Calu3 (cell line): ENCODE measurements at regions not wholly inside any gene's neighbourhood (a gene's known extent, or its start where the extent isn't known, plus 50 kb on each side); places are given as distances from the start of the nearest gene placed in this dataset.

Source experiments
- BruUV-seq: library from RNA; stranded (reverse); fragments of 400-500 nt; replicated peaks from 2 replicates; lab custom pipeline; 2021; lab: Mats Ljungman, UMichigan
- CTCF ChIA-PET: fragments of 300-600 bp; sonication (Branson Sonifier 250); formaldehyde crosslinking; loops from one replicate; lab custom pipeline; 2022; ENCODE audit warnings: antibody characterized with exemption; lab: Charles Lee
- DNase-seq: peaks from one replicate; pipeline ENCODE4 v3.0.0; 2022
- H3K27ac Mint-ChIP-seq: one replicate; pipeline ENCODE4 v1.8.0; 2022; ENCODE audit warnings: mixed read lengths; ENCODE audit not compliant: unreplicated experiment
- H3K27me3 Mint-ChIP-seq: one replicate; pipeline ENCODE4 v1.8.0; 2022; ENCODE audit warnings: mixed read lengths; ENCODE audit not compliant: unreplicated experiment
- H3K36me3 Mint-ChIP-seq: one replicate; pipeline ENCODE4 v1.8.0; 2022; ENCODE audit warnings: mild to moderate bottlenecking, moderate library complexity, mixed read lengths; ENCODE audit not compliant: insufficient read depth, unreplicated experiment
- H3K4me1 Mint-ChIP-seq: one replicate; pipeline ENCODE4 v1.8.0; 2022; ENCODE audit warnings: mild to moderate bottlenecking, low read depth, mixed read lengths; ENCODE audit not compliant: unreplicated experiment
- H3K4me3 Mint-ChIP-seq: one replicate; pipeline ENCODE4 v1.8.0; 2022; ENCODE audit warnings: mild to moderate bottlenecking, low read depth, moderate library complexity, mixed read lengths; ENCODE audit not compliant: unreplicated experiment
- H3K9me3 Mint-ChIP-seq: one replicate; pipeline ENCODE4 v1.8.0; 2022; ENCODE audit warnings: low read depth, mixed read lengths; ENCODE audit not compliant: unreplicated experiment
- intact Hi-C: fragments of 100-400 bp; cut with micrococcal nuclease; formaldehyde crosslinking; loops from one replicate; pipeline ENCODE4 v1.10.0; 2022; ENCODE audit not compliant: unreplicated experiment
- TF ChIP-seq, protein P1 (sequence below): fragments of 200-600 bp; IDR thresholded peaks from one replicate; pipeline ENCODE4 v1.8.0; 2022; ENCODE audit warnings: antibody characterized with exemption; ENCODE audit not compliant: unreplicated experiment

DNA sequence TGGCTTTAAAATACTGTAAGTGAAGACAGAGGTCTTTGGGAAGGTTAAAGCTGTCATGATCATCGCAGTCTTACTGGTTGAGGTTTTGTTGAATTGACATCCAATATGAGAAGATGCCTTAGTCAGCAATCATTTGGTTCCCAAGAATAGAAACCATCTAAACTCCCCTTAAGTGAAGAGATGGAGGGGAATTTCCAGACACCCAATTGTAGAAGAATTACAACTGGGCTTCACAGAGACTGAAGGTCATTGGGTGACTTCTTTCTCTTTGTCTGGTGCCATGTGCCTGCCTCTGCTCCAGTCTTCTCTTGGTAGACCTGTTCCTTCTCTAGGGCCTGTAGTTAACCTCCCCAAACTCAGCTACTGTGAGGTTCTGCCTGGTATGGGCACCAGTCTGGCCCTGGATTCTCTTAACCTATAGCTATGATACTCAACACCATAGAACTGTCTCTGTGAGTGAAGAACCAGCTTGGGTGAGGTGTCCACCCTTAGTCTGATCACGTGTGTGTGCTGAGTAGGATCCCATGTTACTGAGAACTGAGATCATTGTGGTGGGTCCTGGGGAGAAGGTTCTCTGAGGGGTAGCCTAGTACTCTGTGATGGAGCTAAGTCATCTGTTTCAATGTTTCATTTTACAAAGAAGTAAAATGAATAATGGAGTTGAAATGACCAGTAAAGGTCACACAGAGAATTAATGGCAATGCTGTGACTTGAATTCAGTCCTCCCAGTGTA lies 182.5 kb downstream of the CSNK2A3 start:
- intact Hi-C loops: no loop called here

DNA sequence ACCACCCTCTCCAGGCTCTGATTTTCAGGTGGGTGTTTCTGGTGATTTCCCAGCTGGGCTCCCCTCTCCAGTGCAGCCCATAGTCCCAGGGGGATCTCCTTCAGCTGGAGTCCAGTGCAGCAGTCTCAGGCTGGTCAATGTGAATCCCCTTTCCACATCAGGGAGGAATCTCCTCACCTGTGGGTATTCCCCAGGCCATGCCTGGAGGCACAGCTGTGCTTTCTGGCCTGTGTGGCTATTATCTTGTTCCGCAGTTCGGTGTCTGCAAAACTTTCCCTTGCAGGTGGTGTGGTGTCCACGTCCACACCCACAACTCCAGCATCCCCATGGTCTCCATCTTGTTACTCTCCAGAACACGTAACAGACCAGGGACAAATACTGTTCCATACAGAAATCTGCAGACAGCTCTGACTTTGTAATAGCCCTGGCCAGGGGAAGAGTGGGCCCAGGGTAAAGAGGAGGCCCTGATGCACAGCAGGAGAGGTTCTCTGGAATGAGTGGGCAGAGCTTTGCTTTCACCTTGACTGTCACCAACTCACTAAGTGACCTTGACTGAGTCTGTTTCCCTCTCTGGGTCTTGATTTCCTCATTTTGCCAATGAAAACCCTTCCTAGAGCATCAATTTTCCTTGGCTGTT lies 183.2 kb downstream of the CSNK2A3 start:
- intact Hi-C loops: no loop called here
- CTCF ChIA-PET: no interaction called here
- TF ChIP-seq, protein P1, sequence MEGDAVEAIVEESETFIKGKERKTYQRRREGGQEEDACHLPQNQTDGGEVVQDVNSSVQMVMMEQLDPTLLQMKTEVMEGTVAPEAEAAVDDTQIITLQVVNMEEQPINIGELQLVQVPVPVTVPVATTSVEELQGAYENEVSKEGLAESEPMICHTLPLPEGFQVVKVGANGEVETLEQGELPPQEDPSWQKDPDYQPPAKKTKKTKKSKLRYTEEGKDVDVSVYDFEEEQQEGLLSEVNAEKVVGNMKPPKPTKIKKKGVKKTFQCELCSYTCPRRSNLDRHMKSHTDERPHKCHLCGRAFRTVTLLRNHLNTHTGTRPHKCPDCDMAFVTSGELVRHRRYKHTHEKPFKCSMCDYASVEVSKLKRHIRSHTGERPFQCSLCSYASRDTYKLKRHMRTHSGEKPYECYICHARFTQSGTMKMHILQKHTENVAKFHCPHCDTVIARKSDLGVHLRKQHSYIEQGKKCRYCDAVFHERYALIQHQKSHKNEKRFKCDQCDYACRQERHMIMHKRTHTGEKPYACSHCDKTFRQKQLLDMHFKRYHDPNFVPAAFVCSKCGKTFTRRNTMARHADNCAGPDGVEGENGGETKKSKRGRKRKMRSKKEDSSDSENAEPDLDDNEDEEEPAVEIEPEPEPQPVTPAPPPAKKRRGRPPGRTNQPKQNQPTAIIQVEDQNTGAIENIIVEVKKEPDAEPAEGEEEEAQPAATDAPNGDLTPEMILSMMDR: no peak
- BruUV-seq: no TSS peak
- Mint-ChIP-seq H3K4me3 (no peak overlapping the region), H3K27me3 (peaks cover 28% of the 10 kb centered on the region), H3K36me3 (no peaks in the 10 kb centered on the region), H3K4me1 (no peaks in the 10 kb centered on the region), H3K9me3 (no peaks in the 10 kb centered on the region), H3K27ac (no peak overlapping the region)
- no peak for DNase-seq

More for the DNA sequence above, 182.5 kb downstream of the CSNK2A3 start:
- no TSS peak for BruUV-seq
- Mint-ChIP-seq H3K9me3 (no peaks in the 10 kb centered on the region), H3K4me1 (no peaks in the 10 kb centered on the region), H3K27ac (no peak overlapping the region), H3K4me3 (no peak overlapping the region), H3K36me3 (no peaks in the 10 kb centered on the region), H3K27me3 (peaks cover 28% of the 10 kb centered on the region)
- DNase-seq: no peak
- TF ChIP-seq, protein P1: no peak
- CTCF ChIA-PET: no interaction called here

DNA sequence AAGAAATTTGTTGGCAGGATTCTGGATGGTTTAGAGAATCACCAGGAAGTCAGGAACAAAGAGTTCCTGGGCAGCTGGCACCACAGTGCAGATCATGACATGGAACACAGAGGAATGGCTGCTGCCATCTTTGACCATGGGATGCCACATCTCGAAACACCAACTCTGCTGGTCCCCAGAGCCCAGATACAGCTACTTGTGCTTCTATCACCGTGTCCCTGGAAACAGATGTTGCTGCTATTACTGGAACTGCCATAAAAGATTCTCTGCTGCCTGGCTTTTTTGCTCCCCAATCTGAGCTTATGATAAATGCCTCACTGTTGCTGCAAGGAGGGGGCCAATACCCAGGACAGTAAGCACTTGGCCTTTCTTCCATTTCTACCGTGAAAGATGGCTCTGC lies 185.2 kb downstream of the CSNK2A3 start:
- peaks cover 10% of the 10 kb centered on the region for H3K4me1 Mint-ChIP-seq
- no TSS peak for BruUV-seq
- H3K9me3 Mint-ChIP-seq: no peaks in the 10 kb centered on the region
- no peak overlapping the region for H3K27ac Mint-ChIP-seq
- CTCF ChIA-PET: no interaction called here
- no peak for DNase-seq
- no peak overlapping the region for H3K4me3 Mint-ChIP-seq
- TF ChIP-seq, protein P1: no peak
- no peaks in the 10 kb centered on the region for H3K36me3 Mint-ChIP-seq
- H3K27me3 Mint-ChIP-seq: peaks cover 33% of the 10 kb centered on the region
- intact Hi-C loops: no loop called here

DNA sequence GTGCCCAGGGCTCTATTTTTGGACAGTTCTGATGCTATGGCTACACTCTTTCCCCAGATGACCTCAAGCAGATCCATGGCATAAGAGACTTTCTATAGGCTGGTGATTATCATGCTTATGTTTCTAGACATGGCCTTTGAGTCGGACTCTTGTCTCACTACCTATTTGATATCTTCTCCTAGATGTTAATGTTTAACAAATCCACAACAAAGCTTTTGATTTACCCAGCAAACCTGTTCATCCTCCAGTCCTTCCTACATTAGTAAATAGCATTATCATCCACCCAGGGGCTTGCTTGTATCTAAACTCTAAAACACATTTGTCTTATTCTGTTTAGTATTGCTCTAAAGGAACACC lies 188.7 kb downstream of the CSNK2A3 start:
- no peak for DNase-seq
- peaks cover 68% of the 10 kb centered on the region for H3K27me3 Mint-ChIP-seq
- BruUV-seq: no TSS peak
- no peaks in the 10 kb centered on the region for H3K36me3 Mint-ChIP-seq
- intact Hi-C loops: no loop called here
- H3K4me1 Mint-ChIP-seq: peaks cover 10% of the 10 kb centered on the region
- TF ChIP-seq, protein P1: no peak
- H3K27ac Mint-ChIP-seq: no peak overlapping the region
- no peak overlapping the region for H3K4me3 Mint-ChIP-seq
- H3K9me3 Mint-ChIP-seq: no peaks in the 10 kb centered on the region
- CTCF ChIA-PET: interaction anchor here (0.6 kb wide), 1 partner anchor 14 kb away, joined by 4 read pairs; no protein-coding TSS in a partner anchor
